ENCODE measurements at regions not wholly inside any gene's neighbourhood (a gene's known extent, or its start where the extent isn't known, plus 50 kb on each side); places are given as distances from the start of the nearest gene placed in this dataset.

- H3K79me2 ChIP-seq (ENCODE audit: insufficient read depth, low read length) = no peaks in the 10 kb centered on the region
- 3% methylated on average over 2 of the region's 2 CpGs for WGBS (ENCODE audit: low lambda C conversion rate)
- ATAC-seq (no peak), FAIRE-seq (no peak), DNase-seq (ENCODE audit: low spot score) (no peak)
- POLR2A ChIA-PET = no interaction called here
- H3K9ac ChIP-seq (ENCODE audit: insufficient read depth, low read depth, low read length) = no peak overlapping the region
- no peak overlapping the region for H3K4me3 ChIP-seq (replicated peaks in 1 of 3; ENCODE audit: insufficient read depth in 1 of 3, low read depth in 2 of 3, low read length in 3 of 3)
- in situ Hi-C loops (cut with HindIII; ENCODE audit: extremely low pct_ligation_motif_present, low pct_unique_long_range_greater_than_20kb) (no loop called here), intact Hi-C loops (cut with micrococcal nuclease; ENCODE audit: unreplicated experiment) (no loop called here)
- no peak overlapping the region for H3K27ac ChIP-seq (ENCODE audit: extremely low read length, insufficient read depth, low read length)
- no peak overlapping the region for H2AFZ ChIP-seq (ENCODE audit: low read length)
- no peaks in the 10 kb centered on the region for H3K4me1 ChIP-seq (ENCODE audit: insufficient read depth, low read length)
- BruUV-seq (replicated peaks) = no TSS peak
- CTCF ChIA-PET (ENCODE audit: low intra/inter-chr PET ratio, low total read pairs) = no interaction called here
- no peaks in the 10 kb centered on the region for H3K36me3 ChIP-seq (replicated peaks in 1 of 2; ENCODE audit: control insufficient read depth in 1 of 2, insufficient read depth in 2 of 2, low read length in 2 of 2)
- no peak overlapping the region for H3K4me2 ChIP-seq (ENCODE audit: low read depth, low read length)
- H3K27me3 ChIP-seq (ENCODE audit: control insufficient read depth in 1 of 2, insufficient read depth in 2 of 2, low read length in 2 of 2) = no peaks in the 10 kb centered on the region; a peak in 2 of 5 replicates
- no peaks in the 10 kb centered on the region for H3K9me3 ChIP-seq (ENCODE audit: low read length)
- no peaks in the 10 kb centered on the region for H4K20me1 ChIP-seq (ENCODE audit: insufficient read depth, low read length)
- no peak for TF ChIP-seq RAD51 (IDR thresholded peaks at IDR 0.05; ENCODE audit: borderline replicate concordance)
- TF ChIP-seq ZNF83 (CRISPR knock-in tag; IDR thresholded peaks at IDR 0.05; ENCODE audit: borderline replicate concordance) = no peak
- TF ChIP-seq TFE3 (CRISPR knock-in tag; IDR thresholded peaks at IDR 0.05) = no peak
- TF ChIP-seq ZNF616 (CRISPR knock-in tag; IDR thresholded peaks at IDR 0.05; ENCODE audit: low read depth) = no peak
- no peak for TF ChIP-seq HNRNPUL1 (IDR thresholded peaks at IDR 0.05; ENCODE audit: low read depth, low read length)
- TF ChIP-seq ASH2L (IDR thresholded peaks at IDR 0.05; ENCODE audit: insufficient read length, low read depth, low read length) = no peak
- no peak for TF ChIP-seq HNF4A (CRISPR knock-in tag; IDR thresholded peaks at IDR 0.05)
- TF ChIP-seq ZBTB49 (CRISPR knock-in tag; IDR thresholded peaks at IDR 0.05; ENCODE audit: borderline replicate concordance) = no peak
- TF ChIP-seq ZNF891 (CRISPR knock-in tag; IDR thresholded peaks at IDR 0.05) = no peak
- TF ChIP-seq TARDBP (CRISPR knock-in tag; IDR thresholded peaks at IDR 0.05) = no peak
- TF ChIP-seq U2AF1 (optimal IDR thresholded peaks at IDR 0.05; ENCODE audit: low read depth, low read length) = no peak
- no peak for TF ChIP-seq ZNF280D (CRISPR knock-in tag; IDR thresholded peaks at IDR 0.05)
- TF ChIP-seq LCORL (IDR thresholded peaks at IDR 0.05) = no peak
- no peak for TF ChIP-seq LCORL (CRISPR knock-in tag; IDR thresholded peaks at IDR 0.05)
- TF ChIP-seq ZSCAN5A (CRISPR knock-in tag; IDR thresholded peaks at IDR 0.05; ENCODE audit: borderline replicate concordance) = no peak
These were observed 720.3 kb downstream of the GALR1 start for GRCh38 chr18:77969972-77970371.

Measured in HepG2 (cell line).